A673 (cell line): ENCODE measurements at regions not wholly inside any gene's neighbourhood (a gene's known extent, or its start where the extent isn't known, plus 50 kb on each side); places are given as distances from the start of the nearest gene placed in this dataset.

Experiments
- BruUV-seq: library from RNA; stranded (reverse); fragments of 400-500 nt; replicated peaks from 2 replicates; lab custom pipeline; 2021; lab: Mats Ljungman, UMichigan
- CTCF ChIA-PET: fragments of 300-600 bp; sonication (Branson Sonifier 250); formaldehyde crosslinking; loops from one replicate; lab custom pipeline; 2022; ENCODE audit warnings: antibody characterized with exemption; lab: Charles Lee
- POLR2A ChIA-PET: fragments of 300-600 bp; sonication (Branson Sonifier 250); formaldehyde crosslinking; loops from one replicate; lab custom pipeline; 2022; ENCODE audit warnings: antibody characterized with exemption; ENCODE audit not compliant: low non-redundant PET; lab: Charles Lee
- DNase-seq: peaks from one replicate; pipeline ENCODE4 v3.0.0-alpha.2; 2015; ENCODE audit warnings: low spot score
- H3K27ac ChIP-seq: fragments of 200-600 bp; sonication (generic); 2 replicates; pipeline ENCODE4 v1.5.1; 2016; ENCODE audit warnings: mixed run types, low read depth, mild to moderate bottlenecking, mixed read lengths, antibody characterized with exemption, low read length; ENCODE audit not compliant: poor library complexity, severe bottlenecking
- H3K27me3 ChIP-seq: fragments of 200-600 bp; sonication (generic); replicated peaks from 2 replicates; pipeline ENCODE4 v1.6.1; 2017; ENCODE audit warnings: mixed run types, low read depth, mild to moderate bottlenecking, mixed read lengths, antibody characterized with exemption, low read length; ENCODE audit not compliant: insufficient read depth, poor library complexity
- H3K36me3 ChIP-seq: fragments of 200-600 bp; sonication (generic); 2 replicates; pipeline ENCODE4 v1.6.1; 2016; ENCODE audit warnings: mixed run types, mild to moderate bottlenecking, mixed read lengths, antibody characterized with exemption, low read length; ENCODE audit not compliant: insufficient read depth, poor library complexity, severe bottlenecking
- H3K4me1 ChIP-seq: fragments of 200-600 bp; sonication (generic); 2 replicates; pipeline ENCODE4 v1.6.1; 2017; ENCODE audit warnings: mixed run types, mild to moderate bottlenecking, mixed read lengths, antibody characterized with exemption, low read length; ENCODE audit not compliant: insufficient read depth, poor library complexity, severe bottlenecking
- H3K4me3 ChIP-seq: fragments of 200-600 bp; sonication (generic); 2 replicates; pipeline ENCODE4 v1.5.1; 2016; ENCODE audit warnings: low read depth, mixed run types, mild to moderate bottlenecking, mixed read lengths, low read length; ENCODE audit not compliant: poor library complexity, severe bottlenecking
- H3K9me3 ChIP-seq: fragments of 200-600 bp; sonication (generic); 2 replicates; pipeline ENCODE4 v1.6.1; 2016; ENCODE audit warnings: mixed run types, low read depth, mild to moderate bottlenecking, mixed read lengths, antibody characterized with exemption, low read length; ENCODE audit not compliant: poor library complexity, severe bottlenecking
- EZH2 ChIP-seq: fragments of 200-600 bp; sonication (generic); IDR thresholded peaks from 2 replicates; pipeline ENCODE4 v1.6.1; 2017; ENCODE audit warnings: borderline replicate concordance, low read depth, mild to moderate bottlenecking, mixed read lengths, antibody characterized with exemption, low read length; ENCODE audit not compliant: poor library complexity, severe bottlenecking
- intact Hi-C: fragments of 100-400 bp; cut with micrococcal nuclease; formaldehyde crosslinking; loops from one replicate; pipeline ENCODE4 v1.10.0; 2022; ENCODE audit not compliant: unreplicated experiment
- TF ChIP-seq, protein P1 (sequence below): fragments of 300-800, 200-600 bp; sonication (generic); conservative IDR thresholded peaks from 2 replicates; pipeline ENCODE4 v1.5.1; 2017; ENCODE audit warnings: low read depth, mild to moderate bottlenecking, antibody characterized with exemption, low read length, moderate library complexity, mixed read lengths

GRCh38 chr4:189850239-189850856, 90.3 kb upstream of the FRG1 start:
- no peaks in the 10 kb centered on the region for H3K9me3 ChIP-seq
- intact Hi-C loops: no loop called here
- ChIA-PET POLR2A (no interaction called here), CTCF (no interaction called here)
- DNase-seq: no peak
- no peak overlapping the region for H3K27ac ChIP-seq
- no peaks in the 10 kb centered on the region for H3K36me3 ChIP-seq
- no peaks in the 10 kb centered on the region for H3K4me1 ChIP-seq
- BruUV-seq: no TSS peak
- H3K27me3 ChIP-seq: no peaks in the 10 kb centered on the region
- H3K4me3 ChIP-seq: no peak overlapping the region
- no peak for TF ChIP-seq EZH2
- TF ChIP-seq, protein P1, sequence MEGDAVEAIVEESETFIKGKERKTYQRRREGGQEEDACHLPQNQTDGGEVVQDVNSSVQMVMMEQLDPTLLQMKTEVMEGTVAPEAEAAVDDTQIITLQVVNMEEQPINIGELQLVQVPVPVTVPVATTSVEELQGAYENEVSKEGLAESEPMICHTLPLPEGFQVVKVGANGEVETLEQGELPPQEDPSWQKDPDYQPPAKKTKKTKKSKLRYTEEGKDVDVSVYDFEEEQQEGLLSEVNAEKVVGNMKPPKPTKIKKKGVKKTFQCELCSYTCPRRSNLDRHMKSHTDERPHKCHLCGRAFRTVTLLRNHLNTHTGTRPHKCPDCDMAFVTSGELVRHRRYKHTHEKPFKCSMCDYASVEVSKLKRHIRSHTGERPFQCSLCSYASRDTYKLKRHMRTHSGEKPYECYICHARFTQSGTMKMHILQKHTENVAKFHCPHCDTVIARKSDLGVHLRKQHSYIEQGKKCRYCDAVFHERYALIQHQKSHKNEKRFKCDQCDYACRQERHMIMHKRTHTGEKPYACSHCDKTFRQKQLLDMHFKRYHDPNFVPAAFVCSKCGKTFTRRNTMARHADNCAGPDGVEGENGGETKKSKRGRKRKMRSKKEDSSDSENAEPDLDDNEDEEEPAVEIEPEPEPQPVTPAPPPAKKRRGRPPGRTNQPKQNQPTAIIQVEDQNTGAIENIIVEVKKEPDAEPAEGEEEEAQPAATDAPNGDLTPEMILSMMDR: no peak

DNA sequence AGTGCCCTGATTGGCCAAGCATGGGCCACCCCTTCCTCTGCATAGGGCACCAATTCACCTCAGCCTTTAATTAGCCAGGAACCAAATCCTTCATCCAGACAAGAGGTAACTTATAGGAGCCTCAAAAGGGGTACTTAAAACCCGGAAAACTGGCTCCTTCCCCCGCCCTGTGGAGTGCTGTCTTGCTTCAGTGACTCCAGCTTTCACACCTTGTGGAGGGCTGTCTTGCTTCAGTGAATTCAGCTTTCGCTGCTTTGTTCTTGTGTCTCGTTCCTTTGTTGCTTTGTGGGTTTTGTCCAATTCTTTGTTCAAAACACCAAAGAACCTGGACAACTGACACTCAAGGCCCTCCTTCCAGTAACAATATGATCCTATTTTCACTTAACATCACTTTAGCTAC, 82.2 kb upstream of the FRG1 start:
- Histone ChIP-seq H3K9me3 (no peaks in the 10 kb centered on the region), H3K4me1 (no peaks in the 10 kb centered on the region), H3K27me3 (peaks cover 4% of the 10 kb centered on the region), H3K27ac (no peak overlapping the region), H3K4me3 (no peak overlapping the region), H3K36me3 (no peaks in the 10 kb centered on the region)
- no peak for TF ChIP-seq EZH2
- TF ChIP-seq, protein P1: no peak
- POLR2A ChIA-PET: no interaction called here
- BruUV-seq: no TSS peak
- no peak for DNase-seq
- CTCF ChIA-PET: no interaction called here
- intact Hi-C loops: no loop called here

GRCh38 chr4:189861101-189861500, 79.6 kb upstream of the FRG1 start:
- Histone ChIP-seq H3K27ac (no peak overlapping the region), H3K4me3 (no peak overlapping the region), H3K9me3 (no peaks in the 10 kb centered on the region), H3K27me3 (peaks cover 4% of the 10 kb centered on the region), H3K36me3 (no peaks in the 10 kb centered on the region), H3K4me1 (no peaks in the 10 kb centered on the region)
- intact Hi-C loops: no loop called here
- TF ChIP-seq, protein P1: no peak
- TF ChIP-seq EZH2: no peak
- BruUV-seq: no TSS peak
- POLR2A ChIA-PET: no interaction called here
- CTCF ChIA-PET: no interaction called here
- no peak for DNase-seq
